Spleen (tissue), 11 donors: ENCODE measurements at regions not wholly inside any gene's neighbourhood (a gene's known extent, or its start where the extent isn't known, plus 50 kb on each side); places are given as distances from the start of the nearest gene placed in this dataset.

Experiments used
- DNase-seq: peaks from one replicate; pipeline ENCODE4 v3.0.0-alpha.2; 2020
- H3K27ac ChIP-seq, 8 donors: fragments of 200-600 bp; sonication (generic) in 7 of 8; 1 replicate in 4 of 8; 2 replicates in 4 of 8; pipeline versions ENCODE4 v1.5.0 to v1.8.0; 2016 to 2021; ENCODE audit warnings: inconsistent platforms in 4 of 8, mild to moderate bottlenecking in 4 of 8, moderate library complexity in 1 of 8
- H3K27me3 ChIP-seq, 7 donors: fragments of 200-600 bp; sonication (generic) in 6 of 7; replicated peaks in 1 of 7; 1 replicate in 4 of 7; 2 replicates in 3 of 7; pipeline versions ENCODE4 v1.5.0 to v1.8.0; 2016 to 2021; ENCODE audit warnings: inconsistent platforms in 3 of 7, mild to moderate bottlenecking in 1 of 7
- H3K36me3 ChIP-seq, 6 donors: fragments of 200-600 bp; sonication (generic) in 5 of 6; 1 replicate in 4 of 6; 2 replicates in 2 of 6; pipeline versions ENCODE4 v1.5.0 to v1.8.0; 2016 to 2021; ENCODE audit warnings: inconsistent platforms in 2 of 6
- H3K4me1 ChIP-seq, 6 donors: fragments of 200-600 bp; sonication (generic) in 5 of 6; 1 replicate in 3 of 6; 2 replicates in 3 of 6; pipeline versions ENCODE4 v1.5.0 to v1.8.0; 2016 to 2021; ENCODE audit warnings: inconsistent platforms in 3 of 6
- H3K4me3 ChIP-seq, 8 donors: fragments of 200-600 bp; sonication (generic) in 7 of 8; 1 replicate in 4 of 8; 2 replicates in 4 of 8; pipeline versions ENCODE4 v1.5.0 to v1.8.0; 2016 to 2021; ENCODE audit warnings: inconsistent platforms in 4 of 8, mild to moderate bottlenecking in 4 of 8, moderate library complexity in 2 of 8
- H3K9me3 ChIP-seq, 8 donors: fragments of 200-600 bp; sonication (generic) in 7 of 8; 1 replicate in 4 of 8; 2 replicates in 4 of 8; pipeline versions ENCODE4 v1.5.0 to v1.8.0; 2016 to 2021; ENCODE audit warnings: inconsistent platforms in 4 of 8
- POLR2A ChIP-seq, 3 donors: fragments of 450-650 bp; IDR thresholded peaks; one replicate each; pipeline ENCODE4 v1.5.1; 2017; ENCODE audit warnings: antibody characterized with exemption in 3 of 3, mild to moderate bottlenecking in 1 of 3
- POLR2AphosphoS5 ChIP-seq, 3 donors: sonication (generic); formaldehyde crosslinking; IDR thresholded peaks; one replicate each; pipeline ENCODE4 v1.5.1; 2017; ENCODE audit warnings: antibody characterized with exemption in 3 of 3
- WGBS, 5 donors: extraction: QIAGEN DNeasy Blood & Tissue Kit in 3 of 5; methylation state at CpG; one replicate each; pipeline versions ENCODE4 v1.1.5 to v1.1.7; 2013 to 2018; 5-methylcytosine and 5-hydroxymethylcytosine counted together
- intact Hi-C: fragments of 100-400 bp; cut with DNase I; formaldehyde crosslinking; loops from one replicate; pipeline ENCODE4 v1.15.0; 2023; ENCODE audit warnings: low total_unique reads
- TF ChIP-seq, protein P1 (sequence below), 11 experiments: fragments of 200-600 bp in 7 of 11; fragments of 450-650 bp in 4 of 11; sonication (generic) in 4 of 11; IDR thresholded peaks in 8 of 11; conservative IDR thresholded peaks in 3 of 11; 1 replicate in 7 of 11; 2 replicates in 4 of 11; pipeline versions ENCODE4 v1.4.0 to v1.8.0; 2016 to 2021; ENCODE audit warnings: antibody characterized with exemption in 11 of 11, inconsistent platforms in 4 of 11, mild to moderate bottlenecking in 1 of 11
- donor health status: healthy with polysubstance abuse.
- donor health status: DM: no; HTN: no; CAD: no; lungs with moderate emphysema.
- donor health status: DM: no; HTN: no; CAD: no.
- donor health status: Bipolar disorder and iron deficiency.
- donor health status: healthy.
- donor health status: DM: no; HTN: no; CAD: no.
- donor health status: DM: yes; HTN: yes; CAD: no.

DNA sequence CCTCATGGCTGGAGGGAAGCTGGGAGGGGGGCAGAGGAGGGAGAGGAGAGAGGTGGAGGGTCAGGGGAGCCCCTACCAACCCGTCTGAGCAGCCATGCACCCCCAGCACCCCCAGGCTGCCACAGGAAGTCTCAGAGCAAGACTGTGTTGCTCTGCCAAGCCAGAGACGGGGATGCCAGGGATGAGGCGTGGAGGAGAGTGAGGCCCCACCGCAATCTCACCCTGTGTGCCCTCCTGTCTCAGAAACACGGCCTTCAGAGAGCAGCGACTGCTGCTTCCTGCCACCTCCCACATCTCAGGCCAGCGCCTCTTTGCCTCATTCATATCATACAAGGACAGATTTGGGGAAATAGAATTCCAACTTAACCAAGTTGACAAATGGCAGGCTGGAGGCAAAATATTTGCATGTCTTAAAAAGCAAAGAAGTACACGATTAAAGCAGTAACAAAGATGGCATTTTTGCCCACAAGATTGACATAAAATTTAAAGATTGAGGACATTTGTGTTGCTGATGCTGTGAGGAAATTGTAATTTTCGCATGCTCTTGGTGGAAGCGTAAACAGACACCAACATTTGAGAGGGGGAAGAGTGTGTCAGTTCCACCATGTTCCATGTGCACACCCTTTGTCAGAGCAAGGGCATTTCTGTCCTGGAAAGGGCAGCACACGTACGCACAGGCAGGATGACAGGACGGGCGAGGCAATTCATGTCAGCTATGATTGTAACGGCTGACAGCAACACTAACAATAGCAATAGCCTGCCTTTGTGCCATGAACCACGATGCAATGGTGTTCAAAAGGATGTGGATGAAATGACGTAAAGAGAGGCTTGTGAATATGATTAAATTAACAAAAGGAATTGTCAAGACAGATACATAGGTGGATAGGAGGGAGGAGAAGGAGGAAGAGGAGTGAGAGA, 59.0 kb upstream of the BACE2 start:
- 35 to 44% (median 43%) methylated on average over 17 of the region's 17 CpGs for WGBS, 5 donors
- no peak overlapping the region for H3K4me3 ChIP-seq
- peaks cover 0 to 23% (median 14%) of the 10 kb centered on the region in 6 donors for H3K4me1 ChIP-seq
- H3K36me3 ChIP-seq = no peaks in the 10 kb centered on the region
- intact Hi-C loops = no loop called here
- TF ChIP-seq POLR2A (IDR thresholded peaks at IDR 0.05) = no peak
- H3K27me3 ChIP-seq = peaks cover 0 to 32% (median 3%) of the 10 kb centered on the region in 7 donors
- DNase-seq = no peak
- no peak overlapping the region for H3K27ac ChIP-seq
- no peaks in the 10 kb centered on the region for H3K9me3 ChIP-seq

DNA sequence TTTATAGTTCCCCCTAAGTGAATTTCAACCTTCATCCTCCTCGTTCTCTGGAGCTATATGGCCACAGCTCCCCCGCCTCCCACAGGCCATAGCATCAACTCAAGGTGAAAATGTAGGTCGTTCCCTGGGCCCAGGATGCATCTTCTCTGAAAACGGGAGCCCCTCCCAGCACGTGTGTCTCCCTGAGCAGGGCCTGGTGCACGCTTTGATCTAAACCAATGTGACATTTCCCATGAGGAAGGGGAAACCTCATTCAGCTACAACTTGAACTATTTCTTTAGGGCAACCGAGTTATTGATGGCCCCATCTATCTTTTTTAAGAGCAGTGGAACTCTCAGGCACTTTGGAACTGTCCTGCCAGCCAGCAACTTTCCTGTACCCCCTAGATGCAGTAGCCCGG, 57.8 kb upstream of the BACE2 start:
- intact Hi-C loops = no loop called here
- no peaks in the 10 kb centered on the region for H3K9me3 ChIP-seq
- no peak for DNase-seq
- peaks cover 0 to 32% (median 0%) of the 10 kb centered on the region in 7 donors for H3K27me3 ChIP-seq
- 81 to 90% (median 85%) methylated on average over 8 of the region's 8 CpGs for WGBS, 5 donors
- H3K4me3 ChIP-seq = no peak overlapping the region
- H3K27ac ChIP-seq = no peak overlapping the region
- TF ChIP-seq POLR2AphosphoS5 (IDR thresholded peaks at IDR 0.05) = no peak
- no peak for TF ChIP-seq POLR2A (IDR thresholded peaks at IDR 0.05)
- TF ChIP-seq, protein P1, sequence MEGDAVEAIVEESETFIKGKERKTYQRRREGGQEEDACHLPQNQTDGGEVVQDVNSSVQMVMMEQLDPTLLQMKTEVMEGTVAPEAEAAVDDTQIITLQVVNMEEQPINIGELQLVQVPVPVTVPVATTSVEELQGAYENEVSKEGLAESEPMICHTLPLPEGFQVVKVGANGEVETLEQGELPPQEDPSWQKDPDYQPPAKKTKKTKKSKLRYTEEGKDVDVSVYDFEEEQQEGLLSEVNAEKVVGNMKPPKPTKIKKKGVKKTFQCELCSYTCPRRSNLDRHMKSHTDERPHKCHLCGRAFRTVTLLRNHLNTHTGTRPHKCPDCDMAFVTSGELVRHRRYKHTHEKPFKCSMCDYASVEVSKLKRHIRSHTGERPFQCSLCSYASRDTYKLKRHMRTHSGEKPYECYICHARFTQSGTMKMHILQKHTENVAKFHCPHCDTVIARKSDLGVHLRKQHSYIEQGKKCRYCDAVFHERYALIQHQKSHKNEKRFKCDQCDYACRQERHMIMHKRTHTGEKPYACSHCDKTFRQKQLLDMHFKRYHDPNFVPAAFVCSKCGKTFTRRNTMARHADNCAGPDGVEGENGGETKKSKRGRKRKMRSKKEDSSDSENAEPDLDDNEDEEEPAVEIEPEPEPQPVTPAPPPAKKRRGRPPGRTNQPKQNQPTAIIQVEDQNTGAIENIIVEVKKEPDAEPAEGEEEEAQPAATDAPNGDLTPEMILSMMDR (IDR thresholded peaks at IDR 0.05 in 8 of 11, conservative IDR thresholded peaks at IDR 0.05 in 3 of 11) = no peak
- H3K4me1 ChIP-seq = peaks cover 0 to 23% (median 14%) of the 10 kb centered on the region in 6 donors
- no peaks in the 10 kb centered on the region for H3K36me3 ChIP-seq

DNA sequence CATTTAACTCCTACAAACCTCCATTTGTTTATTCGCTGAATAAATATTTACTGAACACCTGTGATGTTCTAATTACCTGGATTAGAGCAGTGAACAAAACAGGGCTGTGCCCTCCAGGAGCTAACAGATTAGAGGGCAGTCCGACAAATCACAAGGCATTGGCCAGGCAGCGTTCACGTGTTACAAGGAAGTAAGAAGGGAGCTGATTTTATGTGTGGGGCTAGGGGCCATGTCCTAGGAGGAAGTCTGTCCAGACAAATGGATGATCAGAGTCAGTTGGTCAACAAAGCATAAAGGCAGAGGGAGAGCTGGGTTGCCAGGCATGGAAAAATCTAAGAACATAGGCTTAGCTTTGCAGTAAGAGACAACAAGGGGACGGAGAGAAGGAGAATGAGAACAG, 57.3 kb upstream of the BACE2 start:
- H3K9me3 ChIP-seq = no peaks in the 10 kb centered on the region
- no peak for DNase-seq
- intact Hi-C loops = no loop called here
- H3K4me3 ChIP-seq = no peak overlapping the region
- no peak overlapping the region for H3K27ac ChIP-seq
- TF ChIP-seq, protein P1 (IDR thresholded peaks at IDR 0.05 in 8 of 11, conservative IDR thresholded peaks at IDR 0.05 in 3 of 11) = no peak
- no peak for TF ChIP-seq POLR2A (IDR thresholded peaks at IDR 0.05)
- TF ChIP-seq POLR2AphosphoS5 (IDR thresholded peaks at IDR 0.05) = no peak
- peaks cover 0 to 33% (median 0%) of the 10 kb centered on the region in 7 donors for H3K27me3 ChIP-seq
- 89 to 99% (median 91%) methylated on average over 5 of the region's 5 CpGs for WGBS, 5 donors
- peaks cover 0 to 23% (median 14%) of the 10 kb centered on the region in 6 donors for H3K4me1 ChIP-seq
- H3K36me3 ChIP-seq = no peaks in the 10 kb centered on the region

GRCh38 chr21:41111681-41112080, 56.3 kb upstream of the BACE2 start:
- intact Hi-C loops = no loop called here
- no peak overlapping the region for H3K4me3 ChIP-seq
- no peaks in the 10 kb centered on the region for H3K9me3 ChIP-seq
- 85 to 97% (median 93%) methylated on average over 11 of the region's 11 CpGs for WGBS, 5 donors
- H3K27ac ChIP-seq = no peak overlapping the region
- no peaks in the 10 kb centered on the region for H3K36me3 ChIP-seq
- peaks cover 0 to 26% (median 0%) of the 10 kb centered on the region in 7 donors for H3K27me3 ChIP-seq
- TF ChIP-seq POLR2AphosphoS5 (IDR thresholded peaks at IDR 0.05) = no peak
- no peak for TF ChIP-seq POLR2A (IDR thresholded peaks at IDR 0.05)
- TF ChIP-seq, protein P1 (IDR thresholded peaks at IDR 0.05 in 8 of 11, conservative IDR thresholded peaks at IDR 0.05 in 3 of 11) = no peak
- DNase-seq = no peak
- H3K4me1 ChIP-seq = peaks cover 0 to 23% (median 14%) of the 10 kb centered on the region in 6 donors
